SK-N-MC (cell line): ENCODE measurements at regions not wholly inside any gene's neighbourhood (a gene's known extent, or its start where the extent isn't known, plus 50 kb on each side); places are given as distances from the start of the nearest gene placed in this dataset.

Experiments used
- EZH2 ChIP-seq: fragments of 200-600 bp; sonication (generic); IDR thresholded peaks from one replicate; pipeline ENCODE4 v1.6.1; 2017; ENCODE audit warnings: antibody characterized with exemption
- POLR2AphosphoS5 ChIP-seq: IDR thresholded peaks from 2 replicates; pipeline ENCODE4 v1.6.1; 2012; ENCODE audit warnings: mild to moderate bottlenecking, low read depth, low read length, borderline replicate concordance

DNA sequence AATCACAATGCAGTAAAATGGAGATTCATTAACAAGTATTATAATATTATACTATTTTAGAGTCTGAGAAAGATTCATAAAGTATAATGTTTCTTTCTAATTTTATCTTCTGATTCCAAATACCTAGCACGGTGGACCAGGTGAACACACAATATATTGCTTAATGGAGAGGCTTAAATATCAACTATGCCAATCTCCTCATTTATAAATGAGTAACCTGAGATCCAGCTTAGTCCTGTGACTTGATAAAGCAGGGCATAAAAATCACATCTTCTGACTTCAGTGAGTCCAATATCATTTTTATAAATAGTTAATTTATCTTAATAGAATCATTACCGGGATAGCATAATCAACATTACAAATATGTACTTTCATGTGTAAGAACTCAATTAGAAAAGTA is 144.4 kb upstream of the GJE1 start:
- no peak for TF ChIP-seq POLR2AphosphoS5
- TF ChIP-seq EZH2: no peak
